Keratinocyte (primary cell): ENCODE measurements at regions not wholly inside any gene's neighbourhood (a gene's known extent, or its start where the extent isn't known, plus 50 kb on each side); places are given as distances from the start of the nearest gene placed in this dataset.

Experiments used
- DNase-seq: peaks from one replicate; pipeline ENCODE4 v3.0.0-alpha.2; 2011; ENCODE audit warnings: low read depth, missing footprints, low spot score
- FAIRE-seq: peaks from 2 replicates; lab custom pipeline; 2011; peaks lifted over from hg19 to GRCh38; lab: Jason Lieb, UNC
- H2AFZ ChIP-seq: 2 replicates; pipeline ENCODE4 v1.6.0; 2012; ENCODE audit warnings: low read length, control low read depth, inconsistent platforms; ENCODE audit not compliant: control insufficient read depth
- H3K27ac ChIP-seq: 2 replicates; pipeline ENCODE4 v1.5.1; 2011; ENCODE audit warnings: low read length; ENCODE audit not compliant: control insufficient read depth, insufficient read depth
- H3K27me3 ChIP-seq: 3 replicates; pipeline ENCODE4 v1.6.0; 2011; ENCODE audit warnings: low read length; ENCODE audit not compliant: control insufficient read depth, insufficient read depth; ENCODE audit errors: extremely low read depth
- H3K36me3 ChIP-seq, 2 experiments: 2 replicates in 1 of 2; 3 replicates in 1 of 2; pipeline ENCODE4 v1.5.1; 2011; ENCODE audit warnings: low read length in 2 of 2, mild to moderate bottlenecking in 1 of 2; ENCODE audit not compliant: control insufficient read depth in 2 of 2, insufficient read depth in 2 of 2; ENCODE audit errors: extremely low read depth in 1 of 2
- H3K4me1 ChIP-seq: 3 replicates; pipeline ENCODE4 v1.5.1; 2011; ENCODE audit warnings: low read length; ENCODE audit not compliant: control insufficient read depth, insufficient read depth; ENCODE audit errors: extremely low read depth
- H3K4me2 ChIP-seq: 3 replicates; pipeline ENCODE4 v1.6.0; 2011; ENCODE audit warnings: low read depth, low read length; ENCODE audit not compliant: control insufficient read depth, insufficient read depth; ENCODE audit errors: extremely low read depth
- H3K4me3 ChIP-seq, 3 experiments: fragments of 200-600 bp in 1 of 3; sonication (generic) in 1 of 3; 2 replicates in 2 of 3; 3 replicates in 1 of 3; pipeline ENCODE4 v1.5.1; 2011 to 2016; ENCODE audit warnings: low read length in 3 of 3, mild to moderate bottlenecking in 3 of 3, control low read depth in 2 of 3, inconsistent platforms in 1 of 3, low read depth in 1 of 3, mixed read lengths in 1 of 3, mixed run types in 1 of 3, moderate library complexity in 1 of 3; ENCODE audit not compliant: control insufficient read depth in 2 of 3, insufficient read depth in 2 of 3; ENCODE audit errors: extremely low read depth in 1 of 3
- H3K79me2 ChIP-seq: 2 replicates; pipeline ENCODE4 v1.6.0; 2012; ENCODE audit warnings: low read length; ENCODE audit not compliant: control insufficient read depth, insufficient read depth
- H3K9ac ChIP-seq: 3 replicates; pipeline ENCODE4 v1.6.0; 2011; ENCODE audit warnings: low read length; ENCODE audit not compliant: control insufficient read depth, insufficient read depth; ENCODE audit errors: extremely low read depth
- H3K9me1 ChIP-seq: 3 replicates; pipeline ENCODE4 v1.6.0; 2011; ENCODE audit warnings: low read length; ENCODE audit not compliant: control insufficient read depth, insufficient read depth; ENCODE audit errors: extremely low read depth
- H3K9me3 ChIP-seq: 2 replicates; pipeline ENCODE4 v1.5.1; 2012; ENCODE audit warnings: low read depth, low read length; ENCODE audit not compliant: control insufficient read depth
- H4K20me1 ChIP-seq: 3 replicates; pipeline ENCODE4 v1.6.0; 2011; ENCODE audit warnings: low read length; ENCODE audit not compliant: control insufficient read depth, insufficient read depth; ENCODE audit errors: extremely low read depth
- CTCF ChIP-seq, 3 experiments: IDR thresholded peaks in 1 of 3; conservative IDR thresholded peaks in 1 of 3; optimal IDR thresholded peaks in 1 of 3; 2 replicates in 2 of 3; 3 replicates in 1 of 3; pipeline versions ENCODE3 to v1.5.1; 2011; ENCODE audit warnings: low read length in 3 of 3, mild to moderate bottlenecking in 3 of 3, moderate library complexity in 2 of 3, control low read depth in 1 of 3, inconsistent platforms in 1 of 3; ENCODE audit not compliant: insufficient read depth in 2 of 3; ENCODE audit errors: extremely low read depth in 1 of 3
- EZH2 ChIP-seq: IDR thresholded peaks from one replicate; pipeline ENCODE4 v1.6.1; 2012; ENCODE audit warnings: inconsistent platforms, mild to moderate bottlenecking, low read length, moderate library complexity
- dilution Hi-C: fragments of 300-500 bp; cut with MboI; formaldehyde crosslinking; loops from one replicate; pipeline ENCODE4 v1.7.0; 2020; ENCODE audit warnings: low sequenced_read_pairs; ENCODE audit not compliant: extremely low pct_ligation_motif_present

- TF ChIP-seq EZH2 (no peak), CTCF (optimal IDR thresholded peaks at IDR 0.05 in 1 of 3, IDR thresholded peaks at IDR 0.05 in 1 of 3, conservative IDR thresholded peaks at IDR 0.05 in 1 of 3; ENCODE audit: extremely low read depth in 1 of 3, insufficient read depth in 2 of 3, low read length in 3 of 3) (no peak)
- H4K20me1 ChIP-seq = no peaks in the 10 kb centered on the region
- dilution Hi-C loops = no loop called here
Measured at GRCh38 chr16:72444696-72445095, 272.7 kb upstream of the PMFBP1 start.

GRCh38 chr16:72443809-72444208, 271.9 kb upstream of the PMFBP1 start:
- Histone ChIP-seq H3K27me3 (no peaks in the 10 kb centered on the region), H2AFZ (no peak overlapping the region), H3K27ac (no peak overlapping the region), H4K20me1 (no peaks in the 10 kb centered on the region), H3K9ac (no peak overlapping the region), H3K9me3 (no peaks in the 10 kb centered on the region), H3K79me2 (no peaks in the 10 kb centered on the region), H3K4me3 (no peak overlapping the region), H3K9me1 (no peaks in the 10 kb centered on the region), H3K4me1 (no peaks in the 10 kb centered on the region), H3K36me3 (no peaks in the 10 kb centered on the region), H3K4me2 (no peak overlapping the region)
- TF ChIP-seq CTCF (optimal IDR thresholded peaks at IDR 0.05 in 1 of 3, IDR thresholded peaks at IDR 0.05 in 1 of 3, conservative IDR thresholded peaks at IDR 0.05 in 1 of 3; ENCODE audit: extremely low read depth in 1 of 3, insufficient read depth in 2 of 3, low read length in 3 of 3) = no peak
- no peak for TF ChIP-seq EZH2
- dilution Hi-C loops = no loop called here
- DNase-seq (no peak), FAIRE-seq (no peak)

More at GRCh38 chr16:72444696-72445095, 272.7 kb upstream of the PMFBP1 start:
- H3K4me3 ChIP-seq = no peak overlapping the region
- H2AFZ ChIP-seq = no peak overlapping the region
- DNase-seq (no peak), FAIRE-seq (no peak)
- H3K79me2 ChIP-seq = no peaks in the 10 kb centered on the region
- H3K4me1 ChIP-seq = no peaks in the 10 kb centered on the region
- no peaks in the 10 kb centered on the region for H3K36me3 ChIP-seq
- H3K27ac ChIP-seq = no peak overlapping the region
- H3K9ac ChIP-seq = no peak overlapping the region
- H3K4me2 ChIP-seq = no peak overlapping the region
- no peaks in the 10 kb centered on the region for H3K27me3 ChIP-seq
- no peaks in the 10 kb centered on the region for H3K9me3 ChIP-seq
- H3K9me1 ChIP-seq = no peaks in the 10 kb centered on the region
